HG03175 (cell line): ENCODE measurements at regions not wholly inside any gene's neighbourhood (a gene's known extent, or its start where the extent isn't known, plus 50 kb on each side); places are given as distances from the start of the nearest gene placed in this dataset.

Source experiments
- ATAC-seq: cut with Tn5 transposase; IDR thresholded peaks from one replicate; pipeline ENCODE4 v1.9.1; 2021; ENCODE audit warnings: mild to moderate bottlenecking, moderate library complexity; ENCODE audit not compliant: unreplicated experiment

GRCh38 chr14:65928995-65929394 is 516.5 kb downstream of the FUT8 start:
- ATAC-seq = no peak

GRCh38 chr14:65933400-65934069 is 521.0 kb downstream of the FUT8 start:
- ATAC-seq = no peak

- ATAC-seq = no peak
These were observed 521.5 kb downstream of the FUT8 start for GRCh38 chr14:65934070-65934435.

- no peak for ATAC-seq
These were observed 523.9 kb downstream of the FUT8 start for GRCh38 chr14:65936342-65936975.

GRCh38 chr14:65937079-65937959 is 524.8 kb downstream of the FUT8 start:
- ATAC-seq = no peak

GRCh38 chr14:65937960-65938316 is 525.4 kb downstream of the FUT8 start:
- no peak for ATAC-seq

- ATAC-seq = no peak
These were observed 526.2 kb downstream of the FUT8 start for GRCh38 chr14:65938738-65939137.

GRCh38 chr14:65939184-65939583 is 526.7 kb downstream of the FUT8 start:
- ATAC-seq = no peak

- peak; percentile 55 for ATAC-seq
These were observed 527.7 kb downstream of the FUT8 start for GRCh38 chr14:65940056-65940735.

GRCh38 chr14:65941091-65941490 is 528.6 kb downstream of the FUT8 start:
- no peak for ATAC-seq

- no peak for ATAC-seq
These were observed 530.6 kb downstream of the FUT8 start for GRCh38 chr14:65943150-65943549.

GRCh38 chr14:65943916-65944410 is 531.4 kb downstream of the FUT8 start:
- ATAC-seq = no peak

GRCh38 chr14:65945327-65945726 is 532.8 kb downstream of the FUT8 start:
- no peak for ATAC-seq

GRCh38 chr14:65946494-65946893 is 534.0 kb downstream of the FUT8 start:
- no peak for ATAC-seq

GRCh38 chr14:65948302-65948701 is 535.8 kb downstream of the FUT8 start:
- ATAC-seq = no peak

GRCh38 chr14:65949711-65950516 is 536.3 kb upstream of the CCDC196 start:
- peak; percentile 60 for ATAC-seq

GRCh38 chr14:65954942-65955341 is 531.2 kb upstream of the CCDC196 start:
- ATAC-seq = no peak

GRCh38 chr14:65957631-65958205 is 528.5 kb upstream of the CCDC196 start:
- ATAC-seq = no peak

GRCh38 chr14:65958664-65959562 is 527.3 kb upstream of the CCDC196 start:
- ATAC-seq = peak; percentile 43
